Amniotic epithelial cell (primary cell): ENCODE measurements at regions not wholly inside any gene's neighbourhood (a gene's known extent, or its start where the extent isn't known, plus 50 kb on each side); places are given as distances from the start of the nearest gene placed in this dataset.

Experiments
- DNase-seq: peaks from one replicate; pipeline ENCODE4 v3.0.0-alpha.2; 2010; ENCODE audit warnings: low read depth

GRCh38 chr21:43302769-43303168, 124.2 kb downstream of the SIK1 start:
- no peak for DNase-seq

- DNase-seq: no peak
Measured at GRCh38 chr21:43302062-43302700, 124.8 kb downstream of the SIK1 start.

- no peak for DNase-seq
Measured at GRCh38 chr21:43301409-43302061, 125.4 kb downstream of the SIK1 start.

- no peak for DNase-seq
Measured at GRCh38 chr21:43300496-43301408, 126.2 kb downstream of the SIK1 start.

GRCh38 chr21:43299441-43300277, 127.3 kb downstream of the SIK1 start:
- DNase-seq: no peak

- DNase-seq: no peak
Measured at GRCh38 chr21:43298546-43299440, 128.1 kb downstream of the SIK1 start.

GRCh38 chr21:43297989-43298388, 128.9 kb downstream of the SIK1 start:
- DNase-seq: no peak

- DNase-seq: no peak
Measured at GRCh38 chr21:43297391-43297981, 128.7 kb downstream of the CRYAA start.

- no peak for DNase-seq
Measured at GRCh38 chr21:43295066-43295958, 126.5 kb downstream of the CRYAA start.

- DNase-seq: no peak
Measured at GRCh38 chr21:43294194-43294902, 125.5 kb downstream of the CRYAA start.

- DNase-seq: no peak
Measured at GRCh38 chr21:43292866-43293142, 124.0 kb downstream of the CRYAA start.

- DNase-seq: no peak
Measured at GRCh38 chr21:43292041-43292865, 123.4 kb downstream of the CRYAA start.

- DNase-seq: no peak
Measured at GRCh38 chr21:43291347-43291950, 122.6 kb downstream of the CRYAA start.

GRCh38 chr21:43290421-43291346, 121.9 kb downstream of the CRYAA start:
- no peak for DNase-seq

- DNase-seq: no peak
Measured at GRCh38 chr21:43289966-43290365, 121.2 kb downstream of the CRYAA start.

GRCh38 chr21:43289442-43289841, 120.6 kb downstream of the CRYAA start:
- no peak for DNase-seq
